HepG2 (cell line): ENCODE measurements at regions not wholly inside any gene's neighbourhood (a gene's known extent, or its start where the extent isn't known, plus 50 kb on each side); places are given as distances from the start of the nearest gene placed in this dataset.

Experiments
- ATAC-seq: fragments of 200-7000 bp; cut with Tn5 transposase; 3 replicates; pipeline ENCODE4 v1.9.1; 2020; ENCODE audit warnings: mild to moderate bottlenecking, moderate library complexity
- BruUV-seq: library from RNA; stranded (reverse); fragments of 400-500 nt; replicated peaks from 2 replicates; lab custom pipeline; 2021; lab: Mats Ljungman, UMichigan
- CTCF ChIA-PET: fragments of 300-600 bp; formaldehyde crosslinking; extraction: SDS; loops from one replicate; lab custom pipeline; 2021; ENCODE audit warnings: low total read pairs, inconsistent platforms, low intra/inter-chr PET ratio; lab: Yijun Ruan, JAX
- POLR2A ChIA-PET: fragments of 350-600 bp; sonication (Branson Sonifier 250); formaldehyde crosslinking; loops from one replicate; lab custom pipeline; 2020; ENCODE audit warnings: antibody characterized with exemption, inconsistent platforms; lab: Yijun Ruan, JAX
- DNase-seq: peaks from one replicate; pipeline ENCODE4 v3.0.0-alpha.2; 2015; ENCODE audit warnings: low spot score
- FAIRE-seq: peaks from 3 replicates; lab custom pipeline; 2011; peaks lifted over from hg19 to GRCh38; lab: Jason Lieb, UNC
- H2AFZ ChIP-seq: one replicate; pipeline ENCODE4 v1.6.1; 2011; ENCODE audit warnings: low read length, inconsistent platforms
- H3K27ac ChIP-seq: fragments of 300-600 bp; 3 replicates; pipeline ENCODE4 v1.8.0; 2011; ENCODE audit warnings: mixed run types, mild to moderate bottlenecking, mixed read lengths, low read length, inconsistent platforms; ENCODE audit not compliant: insufficient read depth; ENCODE audit errors: extremely low read length
- H3K27me3 ChIP-seq, 2 experiments: fragments of 200-600 bp in 1 of 2; 2 replicates in 1 of 2; 3 replicates in 1 of 2; pipeline versions ENCODE4 v1.6.0 to v1.8.0; 2011; ENCODE audit warnings: low read length in 2 of 2, mild to moderate bottlenecking in 2 of 2, moderate library complexity in 2 of 2, inconsistent platforms in 1 of 2; ENCODE audit not compliant: insufficient read depth in 2 of 2, control insufficient read depth in 1 of 2
- H3K36me3 ChIP-seq, 2 experiments: fragments of 200-600 bp in 1 of 2; replicated peaks in 1 of 2; 2 replicates in 1 of 2; 3 replicates in 1 of 2; pipeline versions ENCODE4 v1.5.1 to v1.8.0; 2011; ENCODE audit warnings: low read length in 2 of 2, inconsistent platforms in 1 of 2; ENCODE audit not compliant: insufficient read depth in 2 of 2, control insufficient read depth in 1 of 2
- H3K4me1 ChIP-seq: 2 replicates; pipeline ENCODE4 v1.5.1; 2012; ENCODE audit warnings: low read length, inconsistent platforms; ENCODE audit not compliant: insufficient read depth
- H3K4me2 ChIP-seq: 2 replicates; pipeline ENCODE4 v1.6.0; 2011; ENCODE audit warnings: low read depth, low read length, inconsistent platforms
- H3K4me3 ChIP-seq, 3 experiments: fragments of 200-600 bp in 1 of 3; sonication (generic), shearing (Covaris generic) in 1 of 3; replicated peaks in 1 of 3; 2 replicates each; pipeline ENCODE4 v1.5.1; 2011 to 2016; ENCODE audit warnings: low read length in 3 of 3, inconsistent platforms in 2 of 3, low read depth in 2 of 3, mild to moderate bottlenecking in 2 of 3, control low read depth in 1 of 3, mixed read lengths in 1 of 3; ENCODE audit not compliant: insufficient read depth in 1 of 3
- H3K79me2 ChIP-seq: one replicate; pipeline ENCODE4 v1.6.1; 2011; ENCODE audit warnings: low read length, inconsistent platforms; ENCODE audit not compliant: insufficient read depth
- H3K9ac ChIP-seq: 2 replicates; pipeline ENCODE4 v1.6.0; 2011; ENCODE audit warnings: mild to moderate bottlenecking, low read depth, low read length, inconsistent platforms; ENCODE audit not compliant: insufficient read depth
- H3K9me3 ChIP-seq: 2 replicates; pipeline ENCODE4 v1.5.1; 2012; ENCODE audit warnings: mild to moderate bottlenecking, low read length
- H4K20me1 ChIP-seq: 2 replicates; pipeline ENCODE4 v1.6.0; 2011; ENCODE audit warnings: inconsistent platforms, mild to moderate bottlenecking, low read length, moderate library complexity; ENCODE audit not compliant: insufficient read depth
- ATF7-NPFF ChIP-seq: sonication (generic); formaldehyde crosslinking; IDR thresholded peaks from 2 replicates; pipeline ENCODE4 v1.8.1; 2023; ENCODE audit warnings: mild to moderate bottlenecking, low read depth, missing genetic modification reagents, moderate library complexity
- CSRNP2 ChIP-seq: sonication (generic); formaldehyde crosslinking; conservative IDR thresholded peaks from 2 replicates; pipeline ENCODE4 v1.8.0; 2022; ENCODE audit warnings: low read depth, missing genetic modification reagents
- DNMT1 ChIP-seq: sonication (generic); formaldehyde crosslinking; IDR thresholded peaks from 2 replicates; pipeline ENCODE4 v1.5.1; 2020; ENCODE audit warnings: mild to moderate bottlenecking, missing genetic modification reagents
- EED ChIP-seq: sonication (generic); formaldehyde crosslinking; IDR thresholded peaks from 2 replicates; pipeline ENCODE4 v1.5.0; 2020; ENCODE audit warnings: mild to moderate bottlenecking, missing genetic modification reagents
- FOXC1 ChIP-seq: sonication (generic); formaldehyde crosslinking; IDR thresholded peaks from 2 replicates; pipeline ENCODE4 v1.8.0; 2022; ENCODE audit warnings: mild to moderate bottlenecking, missing genetic modification reagents, borderline replicate concordance
- MEIS1 ChIP-seq: sonication (generic); formaldehyde crosslinking; IDR thresholded peaks from 2 replicates; pipeline ENCODE4 v1.9.0; 2021; ENCODE audit warnings: mild to moderate bottlenecking, missing genetic modification reagents, moderate library complexity, borderline replicate concordance
- PHF8 ChIP-seq: sonication (generic); formaldehyde crosslinking; IDR thresholded peaks from 2 replicates; pipeline ENCODE4 v1.5.0; 2020; ENCODE audit warnings: missing genetic modification reagents
- POGK ChIP-seq: sonication (generic); formaldehyde crosslinking; conservative IDR thresholded peaks from 2 replicates; pipeline ENCODE4 v1.8.0; 2022; ENCODE audit warnings: mild to moderate bottlenecking, moderate library complexity, missing genetic modification reagents
- SKI ChIP-seq: fragments of 450-650 bp; IDR thresholded peaks from one replicate; pipeline ENCODE4 v1.6.1; 2018; ENCODE audit warnings: mild to moderate bottlenecking; ENCODE audit not compliant: partially characterized antibody
- WIZ ChIP-seq: sonication (generic); formaldehyde crosslinking; IDR thresholded peaks from 2 replicates; pipeline ENCODE4 v1.5.1; 2020; ENCODE audit warnings: mild to moderate bottlenecking, missing genetic modification reagents
- ZIK1 ChIP-seq: sonication (generic); formaldehyde crosslinking; IDR thresholded peaks from 2 replicates; pipeline ENCODE4 v1.5.0; 2020; ENCODE audit warnings: mild to moderate bottlenecking, low read depth, missing genetic modification reagents, borderline replicate concordance
- ZNF138 ChIP-seq: sonication (generic); formaldehyde crosslinking; IDR thresholded peaks from 2 replicates; pipeline ENCODE4 v1.5.0; 2020; ENCODE audit warnings: mild to moderate bottlenecking, low read depth, missing genetic modification reagents
- ZNF468 ChIP-seq: sonication (generic); formaldehyde crosslinking; IDR thresholded peaks from 2 replicates; pipeline ENCODE4 v1.8.0; 2022; ENCODE audit warnings: mild to moderate bottlenecking, moderate library complexity, missing genetic modification reagents
- ZNF749 ChIP-seq: sonication (generic); formaldehyde crosslinking; IDR thresholded peaks from 2 replicates; pipeline ENCODE4 v1.8.0; 2022; ENCODE audit warnings: mild to moderate bottlenecking, missing genetic modification reagents, moderate library complexity, borderline replicate concordance
- ZNF782 ChIP-seq: sonication (generic); formaldehyde crosslinking; IDR thresholded peaks from 2 replicates; pipeline ENCODE4 v1.4.0; 2020; ENCODE audit warnings: missing genetic modification reagents, mild to moderate bottlenecking, borderline replicate concordance
- WGBS: methylation state at CpG from one replicate; pipeline ENCODE4 v1.1.6; 2017; ENCODE audit warnings: low lambda C conversion rate; 5-methylcytosine and 5-hydroxymethylcytosine counted together
- in situ Hi-C: cut with HindIII; loops from 2 replicates; pipeline ENCODE4 v1.10.0; 2017; ENCODE audit warnings: low pct_unique_long_range_greater_than_20kb; ENCODE audit not compliant: extremely low pct_ligation_motif_present
- intact Hi-C: fragments of 100-400 bp; cut with micrococcal nuclease; formaldehyde crosslinking; loops from one replicate; pipeline ENCODE4 v1.10.0; 2022; ENCODE audit not compliant: unreplicated experiment

- intact Hi-C loops (no loop called here), in situ Hi-C loops (no loop called here)
- DNase-seq (no peak), ATAC-seq (no peak), FAIRE-seq (no peak)
- Histone ChIP-seq H3K9me3 (no peaks in the 10 kb centered on the region), H3K4me3 (no peak overlapping the region), H3K79me2 (no peaks in the 10 kb centered on the region), H3K27me3 (no peaks in the 10 kb centered on the region), H3K36me3 (no peaks in the 10 kb centered on the region), H3K9ac (no peak overlapping the region), H2AFZ (no peak overlapping the region), H3K4me1 (peaks cover 6% of the 10 kb centered on the region; the same call in 1 of the 2 replicates), H3K27ac (no peak overlapping the region), H4K20me1 (no peaks in the 10 kb centered on the region), H3K4me2 (no peak overlapping the region)
- BruUV-seq: no TSS peak
- TF ChIP-seq ZIK1 (CRISPR knock-in tag): no peak
- TF ChIP-seq DNMT1 (CRISPR knock-in tag): no peak
- TF ChIP-seq ZNF749 (CRISPR knock-in tag): no peak
- TF ChIP-seq POGK: no peak
- no peak for TF ChIP-seq CSRNP2 (CRISPR knock-in tag)
- TF ChIP-seq ZNF468 (CRISPR knock-in tag): no peak
- TF ChIP-seq ZNF138: no peak
- TF ChIP-seq MEIS1 (CRISPR knock-in tag): no peak
- TF ChIP-seq PHF8: no peak
- TF ChIP-seq SKI: no peak
- TF ChIP-seq EED (CRISPR knock-in tag): no peak
- TF ChIP-seq ZNF782 (CRISPR knock-in tag): no peak
- no peak for TF ChIP-seq ATF7-NPFF (CRISPR knock-in tag)
- TF ChIP-seq FOXC1 (CRISPR knock-in tag): no peak
- TF ChIP-seq WIZ (CRISPR knock-in tag): no peak
- 11% methylated on average over 4 of the region's 4 CpGs for WGBS
- ChIA-PET POLR2A (no interaction called here), CTCF (no interaction called here)
Observed at GRCh38 chr2:117330641-117331040, 483.9 kb upstream of the DDX18 start.
